Natural killer cell treated with Interleukin-12 subunit alpha and Interleukin-12 subunit beta and Interleukin-15 and Interleukin-18, amount 100 ng/mL, for 72 hours (primary cell): ENCODE measurements at regions not wholly inside any gene's neighbourhood (a gene's known extent, or its start where the extent isn't known, plus 50 kb on each side); places are given as distances from the start of the nearest gene placed in this dataset.
"Not testable (repeated sequence)": the region's sequence is repeated elsewhere in the genome, so short reads cannot be mapped to it uniquely, and the experiment has no call there.

Source experiments
- ATAC-seq, 2 donors: fragments of 150-1000 bp; cut with Tn5 transposase in 1 of 2; sonication (Bioruptor Pico), chemical (Tn5 transposase) in 1 of 2; 2 replicates each; pipeline ENCODE4 v1.10.0; 2021
- DNase-seq: peaks from one replicate; pipeline ENCODE4 v3.0.0; 2022; ENCODE audit warnings: low spot score
- H3K27ac Mint-ChIP-seq, 2 donors: 1 replicate in 1 of 2; 2 replicates in 1 of 2; pipeline ENCODE4 v1.8.0; 2022; ENCODE audit warnings: mixed read lengths in 2 of 2, mild to moderate bottlenecking in 1 of 2, moderate library complexity in 1 of 2
- H3K27me3 Mint-ChIP-seq, 2 donors: 1 replicate in 1 of 2; 2 replicates in 1 of 2; pipeline ENCODE4 v1.8.0; 2022; ENCODE audit warnings: mixed read lengths in 2 of 2
- H3K36me3 Mint-ChIP-seq: one replicate; pipeline ENCODE4 v1.8.0; 2022; ENCODE audit warnings: mixed read lengths
- H3K4me1 Mint-ChIP-seq, 2 donors: 1 replicate in 1 of 2; 2 replicates in 1 of 2; pipeline ENCODE4 v1.8.0; 2022; ENCODE audit warnings: low read depth in 2 of 2, mixed read lengths in 2 of 2, mild to moderate bottlenecking in 1 of 2
- H3K4me3 Mint-ChIP-seq: one replicate; pipeline ENCODE4 v1.8.0; 2022; ENCODE audit warnings: mixed read lengths
- H3K9me3 Mint-ChIP-seq: 2 replicates; pipeline ENCODE4 v1.8.0; 2022; ENCODE audit warnings: mixed read lengths

DNA sequence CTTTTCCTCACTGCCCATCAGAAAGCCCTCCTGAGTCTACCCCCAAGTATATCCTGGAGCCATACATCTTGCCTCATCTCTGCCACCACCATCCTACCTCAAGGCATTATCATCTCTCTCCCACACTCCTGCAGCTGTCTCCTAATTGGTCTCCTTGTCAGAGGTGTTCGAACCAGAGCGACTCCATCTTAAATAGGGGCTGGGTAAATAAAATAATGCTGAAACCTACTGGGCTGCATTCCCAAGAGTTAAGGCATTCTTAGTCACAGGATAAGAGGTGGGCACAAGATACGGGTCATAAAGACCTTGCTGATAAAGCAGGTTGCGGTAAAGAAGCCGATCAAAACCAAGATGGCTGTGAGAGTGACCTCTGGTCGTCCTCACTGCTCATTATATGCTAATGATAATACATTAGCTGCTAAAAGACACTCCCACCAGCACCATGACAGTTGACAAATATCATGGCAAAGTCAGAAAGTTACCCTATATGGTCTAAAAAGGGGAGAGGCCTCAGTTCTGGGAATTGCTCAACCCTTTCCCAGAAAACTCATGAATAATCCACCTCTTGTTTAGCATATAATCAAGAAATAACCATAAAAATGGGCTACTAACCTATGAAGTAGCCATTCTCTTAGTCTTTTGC lies 97.0 kb upstream of the C16orf82 start:
- DNase-seq = no peak
- no peak for ATAC-seq
- Mint-ChIP-seq H3K9me3 (no peaks in the 10 kb centered on the region), H3K4me3 (no peak overlapping the region), H3K27ac (no peak overlapping the region), H3K27me3 (peaks cover 6 to 11% of the 10 kb centered on the region in 2 donors), H3K4me1 (no peaks in the 10 kb centered on the region), H3K36me3 (no peaks in the 10 kb centered on the region)

DNA sequence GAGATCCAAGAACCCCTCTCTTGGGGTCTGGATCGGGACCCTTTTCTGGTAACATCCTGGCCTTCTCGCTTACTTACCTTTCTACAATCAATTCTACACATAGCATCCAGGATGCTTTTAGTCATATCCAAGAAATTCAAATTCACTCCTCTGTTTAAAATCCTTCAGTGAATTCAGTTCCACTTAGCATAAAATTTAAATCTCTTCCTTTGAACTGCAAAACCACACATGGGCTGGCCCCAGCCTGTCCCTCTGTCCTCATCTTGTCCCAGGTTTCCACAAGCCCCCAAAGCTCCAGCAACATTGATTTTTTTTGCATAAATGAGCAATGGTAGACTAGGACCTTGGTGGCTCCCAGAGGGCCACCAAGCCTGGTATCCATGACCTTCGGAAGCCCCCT lies 96.4 kb upstream of the C16orf82 start:
- H3K36me3 Mint-ChIP-seq = no peaks in the 10 kb centered on the region
- no peak for ATAC-seq
- no peak for DNase-seq

DNA sequence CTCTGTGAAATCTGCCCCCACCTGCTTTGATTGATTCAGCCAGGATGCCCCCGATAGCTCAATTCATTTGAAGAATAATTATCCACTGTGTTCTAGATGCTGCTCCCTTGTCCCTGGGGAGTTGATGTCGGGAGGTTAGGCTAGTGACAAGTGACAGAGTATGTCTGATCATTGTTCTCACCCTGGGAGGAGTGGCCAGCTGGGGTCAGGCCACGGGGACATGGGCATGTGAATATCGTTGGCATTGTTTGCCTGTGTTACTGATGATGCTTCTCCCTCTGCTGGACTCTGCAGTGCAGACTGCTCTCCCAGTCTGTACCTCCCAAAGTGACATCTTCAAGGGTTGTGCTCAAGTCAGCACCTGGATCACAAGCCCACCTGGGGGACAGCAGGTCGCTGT lies 89.9 kb upstream of the C16orf82 start:
- H3K9me3 Mint-ChIP-seq = no peaks in the 10 kb centered on the region
- H3K4me1 Mint-ChIP-seq = no peaks in the 10 kb centered on the region
- H3K27me3 Mint-ChIP-seq = peaks cover 16 to 29% of the 10 kb centered on the region in 2 donors
- H3K4me3 Mint-ChIP-seq = no peak overlapping the region
- ATAC-seq = no peak
- no peaks in the 10 kb centered on the region for H3K36me3 Mint-ChIP-seq
- no peak for DNase-seq
- no peak overlapping the region for H3K27ac Mint-ChIP-seq

More for the DNA sequence above, 96.4 kb upstream of the C16orf82 start:
- Mint-ChIP-seq H3K9me3 (no peaks in the 10 kb centered on the region), H3K27ac (no peak overlapping the region), H3K27me3 (peaks cover 12 to 16% of the 10 kb centered on the region in 2 donors), H3K4me1 (no peaks in the 10 kb centered on the region), H3K4me3 (no peak overlapping the region)

DNA sequence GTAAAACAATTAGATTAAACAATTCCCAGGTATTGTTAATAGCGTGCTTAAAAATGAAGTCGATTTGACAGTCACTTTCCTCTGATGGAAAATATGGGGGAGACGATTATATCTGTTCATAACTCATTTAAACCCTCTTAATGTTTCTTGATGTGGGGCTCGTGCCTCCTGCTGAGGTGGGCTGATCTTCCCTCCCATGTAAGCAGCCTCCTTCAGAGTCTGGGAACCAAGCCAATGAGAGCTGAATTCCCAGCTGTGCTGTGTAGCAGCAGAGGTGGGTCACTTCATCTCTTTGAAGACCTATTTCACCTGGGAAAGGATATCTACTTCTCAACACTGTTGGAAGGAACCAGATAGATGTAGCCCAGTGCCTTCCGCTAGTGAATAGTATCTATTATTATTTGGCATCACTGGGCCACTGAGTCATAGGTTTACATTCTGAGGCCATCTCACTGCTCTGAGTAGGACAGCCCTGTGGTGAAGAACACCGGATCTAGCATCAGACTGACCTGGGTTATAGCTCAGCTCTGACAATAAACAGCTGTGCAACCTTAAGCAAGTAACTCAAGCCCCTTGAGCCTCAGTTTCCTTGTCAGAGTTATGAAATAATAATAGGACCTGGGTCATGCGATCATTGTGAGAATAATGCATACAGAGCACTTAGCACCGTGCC lies 85.3 kb upstream of the C16orf82 start:
- peaks cover 23 to 27% of the 10 kb centered on the region in 2 donors for H3K27me3 Mint-ChIP-seq
- H3K9me3 Mint-ChIP-seq = no peaks in the 10 kb centered on the region
- DNase-seq (no peak), ATAC-seq (no peak)
- H3K4me3 Mint-ChIP-seq = no peak overlapping the region
- H3K4me1 Mint-ChIP-seq = no peaks in the 10 kb centered on the region
- H3K27ac Mint-ChIP-seq = no peak overlapping the region
- H3K36me3 Mint-ChIP-seq = no peaks in the 10 kb centered on the region

DNA sequence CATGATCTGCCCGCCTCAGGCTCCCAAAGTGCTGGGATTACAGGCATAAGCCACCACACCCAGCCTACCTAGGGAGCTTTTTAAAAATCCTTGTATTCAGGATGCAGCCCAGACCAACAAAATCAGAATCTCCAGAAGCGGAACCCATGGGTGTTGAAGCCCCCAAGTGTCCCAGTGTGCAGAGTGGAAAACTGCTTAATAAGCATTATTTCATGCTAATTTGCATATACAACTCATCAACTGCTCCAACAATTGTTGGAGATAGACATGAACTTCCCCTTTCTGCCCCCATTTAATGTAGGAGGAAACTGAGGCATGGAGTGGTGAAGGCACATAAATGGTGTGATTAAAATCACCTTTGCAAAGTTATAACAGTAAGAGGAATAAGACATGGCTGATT lies 84.3 kb upstream of the C16orf82 start:
- Mint-ChIP-seq H3K27me3 (peaks cover 25 to 31% of the 10 kb centered on the region in 2 donors), H3K4me1 (no peaks in the 10 kb centered on the region), H3K27ac (no peak overlapping the region), H3K4me3 (no peak overlapping the region), H3K9me3 (no peaks in the 10 kb centered on the region), H3K36me3 (no peaks in the 10 kb centered on the region)
- ATAC-seq = no peak
- DNase-seq = no peak

DNA sequence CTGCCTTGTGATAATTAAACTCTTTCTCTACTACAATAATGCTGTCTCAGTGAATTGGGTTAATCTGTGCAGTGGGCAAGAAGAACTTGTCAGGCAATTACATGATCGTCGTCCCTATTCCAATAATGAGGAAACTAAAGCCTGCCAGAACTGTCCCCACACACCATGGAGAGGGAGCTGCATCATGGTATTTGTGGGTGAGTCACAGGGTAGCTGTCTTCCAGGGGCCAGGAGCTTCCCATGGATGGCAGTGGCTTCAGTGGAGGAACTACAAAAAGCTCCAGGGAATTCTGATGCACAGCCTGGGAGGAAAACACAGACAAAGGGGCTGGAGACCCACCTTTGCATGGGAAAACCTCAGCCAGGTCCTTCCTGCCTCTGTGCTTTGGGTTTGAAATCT lies 83.3 kb upstream of the C16orf82 start:
- Mint-ChIP-seq H3K4me3 (no peak overlapping the region), H3K27ac (no peak overlapping the region), H3K27me3 (peaks cover 25 to 31% of the 10 kb centered on the region in 2 donors), H3K9me3 (no peaks in the 10 kb centered on the region), H3K36me3 (no peaks in the 10 kb centered on the region), H3K4me1 (no peaks in the 10 kb centered on the region)
- DNase-seq (no peak), ATAC-seq (no peak)

DNA sequence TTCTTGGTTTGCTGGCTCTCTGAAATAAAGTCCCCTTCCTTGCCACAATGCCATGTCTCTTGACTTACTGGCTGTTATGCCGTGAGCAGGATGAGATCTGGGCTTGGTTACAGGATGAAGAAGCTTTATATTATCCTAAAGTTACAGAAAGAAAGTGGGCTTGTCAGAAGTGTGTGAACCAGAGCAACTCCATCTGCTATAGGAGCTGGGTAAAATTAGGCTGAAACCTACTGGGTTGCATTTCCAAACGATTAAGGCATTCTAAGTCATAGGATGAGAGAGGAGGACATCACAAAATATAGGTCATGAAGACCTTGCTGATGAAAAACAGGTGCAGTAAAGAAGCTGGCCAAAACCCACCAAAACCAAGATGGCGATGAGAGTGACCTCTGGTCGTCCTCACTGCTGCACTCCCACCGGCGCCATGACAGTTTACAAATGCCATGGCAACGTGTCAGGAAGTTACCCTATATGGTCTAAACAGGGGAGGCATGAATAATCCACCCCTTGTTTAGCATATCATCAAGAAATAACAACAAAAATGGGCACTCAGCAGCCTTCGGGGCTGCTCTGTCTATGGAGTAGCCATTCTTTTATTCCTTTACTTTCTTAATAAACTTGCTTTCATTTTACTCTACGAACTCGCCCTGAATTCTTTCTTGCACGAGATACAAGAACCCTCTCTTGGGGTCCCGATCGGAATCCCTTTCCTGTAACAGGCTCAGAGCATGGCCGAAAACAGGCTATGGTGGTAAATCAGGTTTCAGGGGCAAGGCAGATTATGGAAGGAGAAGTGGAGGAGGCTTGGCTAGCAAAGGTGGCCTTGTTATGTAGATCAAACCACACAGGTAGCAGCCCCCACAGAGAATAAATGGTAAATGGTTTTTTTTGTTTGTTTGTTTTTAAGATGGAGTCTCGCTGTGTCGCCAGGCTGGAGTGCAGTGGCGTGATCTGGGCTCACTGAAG lies 81.3 kb upstream of the C16orf82 start:
- no peak overlapping the region for H3K4me3 Mint-ChIP-seq
- no peaks in the 10 kb centered on the region for H3K4me1 Mint-ChIP-seq
- no peak overlapping the region for H3K27ac Mint-ChIP-seq
- ATAC-seq (no peak), DNase-seq (no peak)
- peaks cover 16 to 18% of the 10 kb centered on the region in 2 donors for H3K27me3 Mint-ChIP-seq
- no peaks in the 10 kb centered on the region for H3K9me3 Mint-ChIP-seq
- H3K36me3 Mint-ChIP-seq = no peaks in the 10 kb centered on the region

DNA sequence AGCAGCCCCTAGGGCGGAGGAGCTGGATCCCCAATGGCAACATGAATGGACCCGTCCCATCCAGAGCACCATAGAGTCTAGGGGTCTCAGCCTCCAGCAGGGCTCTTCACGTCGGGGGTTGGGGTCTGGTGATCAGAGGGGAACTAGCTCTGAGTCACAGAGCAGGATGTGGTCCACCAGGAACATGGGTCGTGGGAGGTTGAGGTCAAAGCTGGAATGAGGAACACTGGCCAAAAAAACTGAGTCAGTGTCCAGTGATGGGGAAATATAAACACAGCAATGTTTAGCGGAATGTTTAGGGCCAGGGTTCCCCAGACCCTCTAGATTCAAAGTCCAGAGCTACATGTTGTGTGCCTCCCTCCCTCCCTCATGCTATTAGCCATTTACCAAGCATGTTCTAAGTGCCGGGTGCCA lies 79.1 kb upstream of the C16orf82 start:
- Mint-ChIP-seq H3K9me3 (no peaks in the 10 kb centered on the region), H3K27ac (no peak overlapping the region), H3K4me3 (no peak overlapping the region), H3K36me3 (no peaks in the 10 kb centered on the region), H3K27me3 (peaks cover 23 to 24% of the 10 kb centered on the region in 2 donors), H3K4me1 (no peaks in the 10 kb centered on the region)
- no peak for DNase-seq
- ATAC-seq = no peak

DNA sequence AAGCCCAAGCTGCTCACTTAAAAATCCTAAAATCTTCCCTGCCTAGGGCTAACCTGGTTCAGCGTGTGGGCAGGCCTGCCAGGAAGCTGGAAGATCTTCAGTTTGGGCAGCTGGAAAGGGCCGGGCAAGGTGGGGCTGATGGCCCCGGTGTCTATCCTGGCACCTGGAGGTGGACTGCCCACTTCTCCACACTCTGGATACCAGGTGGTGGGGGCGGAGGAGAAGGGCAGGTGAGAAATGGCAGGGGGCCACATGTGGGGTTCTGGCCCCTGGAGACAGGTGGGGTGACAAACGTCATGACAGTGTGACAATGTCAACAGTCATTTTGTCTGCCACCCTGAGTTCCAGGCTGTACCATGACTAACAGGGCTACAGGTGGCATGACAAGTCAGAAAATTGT lies 78.5 kb upstream of the C16orf82 start:
- Mint-ChIP-seq H3K36me3 (no peaks in the 10 kb centered on the region), H3K9me3 (no peaks in the 10 kb centered on the region), H3K4me1 (no peaks in the 10 kb centered on the region), H3K4me3 (no peak overlapping the region), H3K27ac (no peak overlapping the region), H3K27me3 (peaks cover 22% of the 10 kb centered on the region in 2 donors)
- DNase-seq (no peak), ATAC-seq (no peak)

DNA sequence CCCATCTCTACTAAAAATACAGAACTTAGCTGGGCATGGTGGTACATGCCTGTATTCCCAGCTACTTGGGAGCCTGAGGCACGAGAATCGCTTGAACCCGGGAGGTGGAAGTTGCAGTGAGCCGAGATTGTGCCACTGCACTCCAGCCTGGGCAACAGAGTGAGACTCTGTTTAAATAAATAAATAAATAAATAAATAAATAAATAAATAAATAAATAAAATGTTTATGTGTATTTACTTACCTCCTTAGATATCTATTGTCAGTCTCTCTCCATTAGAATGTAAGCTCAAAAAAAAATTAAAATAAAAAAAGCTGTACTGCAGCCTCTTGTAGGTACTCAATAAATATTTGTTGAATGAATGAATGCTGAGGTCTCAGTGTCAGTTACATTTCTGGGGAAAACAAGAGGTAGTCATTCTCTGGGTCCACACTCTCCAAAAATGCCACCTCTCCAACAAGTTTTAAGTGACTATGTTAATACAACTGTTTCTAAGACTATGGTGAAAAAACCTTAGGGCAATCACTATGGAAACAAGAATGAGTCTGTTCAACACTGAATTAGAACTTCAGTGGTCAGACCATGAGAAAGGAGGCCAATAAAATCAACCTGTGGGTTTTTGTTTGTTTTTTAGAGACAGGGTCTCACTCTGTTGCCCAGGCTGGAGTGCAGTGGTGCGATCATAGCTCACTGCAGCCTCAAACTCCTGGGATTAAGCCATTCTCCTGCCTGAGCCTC lies 76.2 kb upstream of the C16orf82 start:
- not testable (repeated sequence) for H3K9me3 Mint-ChIP-seq, ATAC-seq, H3K4me3 Mint-ChIP-seq, DNase-seq, H3K4me1 Mint-ChIP-seq, H3K36me3 Mint-ChIP-seq, H3K27ac Mint-ChIP-seq
- peaks cover 20 to 22% of the 10 kb centered on the region in 2 donors for H3K27me3 Mint-ChIP-seq

DNA sequence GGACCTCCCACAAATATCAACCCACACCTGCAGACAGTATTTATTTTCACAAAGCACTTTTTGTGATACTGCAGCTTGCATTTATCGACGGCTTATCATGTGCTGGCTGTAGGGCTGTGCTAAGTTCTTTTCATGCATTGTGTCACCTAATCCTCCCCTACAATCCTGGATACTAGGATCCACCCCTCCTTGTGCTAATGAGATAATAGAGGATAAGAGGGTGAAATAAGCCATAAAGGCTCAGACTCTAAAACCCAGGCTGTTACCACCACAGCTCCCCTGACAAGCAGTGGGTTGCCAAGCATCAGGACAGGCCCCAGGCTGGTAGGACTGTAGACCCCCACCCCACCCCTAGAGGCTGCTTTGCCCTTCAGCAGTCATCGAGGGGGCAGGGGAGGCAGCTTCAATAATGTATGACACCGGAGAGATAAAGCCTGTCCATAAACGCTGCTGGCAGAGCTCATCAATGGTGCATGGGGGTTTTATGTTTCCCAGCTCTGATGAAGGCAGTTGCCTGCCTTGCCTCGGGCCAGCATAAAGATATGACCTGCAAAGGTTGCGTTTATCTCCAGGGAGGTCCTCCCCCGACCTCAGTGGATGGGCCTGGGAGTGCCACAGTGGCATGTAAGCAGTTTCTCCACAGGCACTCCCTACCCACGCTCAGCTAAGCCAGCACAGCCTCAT lies 73.9 kb upstream of the C16orf82 start:
- DNase-seq (no peak), ATAC-seq (peak in 1 of 2 donors; percentile 21)
- Mint-ChIP-seq H3K4me1 (no peaks in the 10 kb centered on the region), H3K9me3 (no peaks in the 10 kb centered on the region), H3K27me3 (peaks cover 22 to 23% of the 10 kb centered on the region in 2 donors), H3K27ac (no peak overlapping the region), H3K36me3 (no peaks in the 10 kb centered on the region), H3K4me3 (no peak overlapping the region)

DNA sequence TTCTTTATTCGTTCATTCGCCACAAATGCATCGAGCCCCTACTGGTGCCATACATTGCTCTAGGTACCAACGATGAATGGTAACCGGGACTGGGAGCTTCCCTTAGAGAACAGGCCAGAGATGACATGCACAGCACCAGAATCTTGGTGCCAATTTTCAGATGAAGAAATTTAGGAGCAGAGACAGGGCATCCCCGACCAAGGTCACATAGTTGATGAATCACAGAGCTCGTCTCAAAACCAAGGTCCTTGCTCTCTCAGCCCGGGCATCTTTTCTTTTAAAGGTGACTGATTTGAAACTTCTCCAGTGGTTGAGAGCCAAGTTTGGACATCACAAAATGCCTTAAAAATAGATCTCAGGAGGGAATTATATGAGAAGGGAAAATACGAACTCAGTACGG lies 73.2 kb upstream of the C16orf82 start:
- no peak for DNase-seq
- Mint-ChIP-seq H3K4me1 (no peaks in the 10 kb centered on the region), H3K4me3 (no peak overlapping the region), H3K9me3 (no peaks in the 10 kb centered on the region), H3K36me3 (no peaks in the 10 kb centered on the region), H3K27me3 (peaks cover 22 to 27% of the 10 kb centered on the region in 2 donors), H3K27ac (no peak overlapping the region)
- ATAC-seq = no peak

DNA sequence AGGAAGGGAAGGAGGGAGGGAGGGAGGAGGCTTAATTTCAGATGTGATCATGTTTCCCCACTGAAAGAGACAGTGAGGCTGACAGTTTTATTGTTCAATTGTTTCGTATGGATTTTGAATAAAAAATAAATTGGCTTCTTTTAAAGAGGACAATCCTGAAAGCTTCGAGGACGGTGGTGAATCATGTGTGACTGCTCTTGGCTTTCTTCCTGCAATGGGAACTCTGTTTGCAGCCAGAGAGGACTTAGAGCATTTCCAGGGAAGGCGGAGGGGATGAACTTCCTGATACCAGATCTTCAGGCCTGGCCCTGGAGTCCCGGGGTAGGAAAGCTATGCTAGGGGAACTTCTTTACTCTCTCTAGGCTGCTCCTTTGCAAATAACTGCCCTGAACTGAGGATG lies 72.8 kb upstream of the C16orf82 start:
- H3K9me3 Mint-ChIP-seq = no peaks in the 10 kb centered on the region
- no peak overlapping the region for H3K27ac Mint-ChIP-seq
- DNase-seq (no peak), ATAC-seq (no peak)
- H3K4me1 Mint-ChIP-seq = no peaks in the 10 kb centered on the region
- no peaks in the 10 kb centered on the region for H3K36me3 Mint-ChIP-seq
- H3K4me3 Mint-ChIP-seq = no peak overlapping the region
- peaks cover 22 to 31% of the 10 kb centered on the region in 2 donors for H3K27me3 Mint-ChIP-seq
